ENCODE measurements at regions not wholly inside any gene's neighbourhood (a gene's known extent, or its start where the extent isn't known, plus 50 kb on each side); places are given as distances from the start of the nearest gene placed in this dataset.

- TF ChIP-seq POLR2A (IDR thresholded peaks at IDR 0.05) (no peak), CTCF (IDR thresholded peaks at IDR 0.05) (no peak)
- Histone ChIP-seq H3K4me3 (no peak overlapping the region), H3K36me3 (no peaks in the 10 kb centered on the region), H3K27me3 (no peaks in the 10 kb centered on the region), H3K9me3 (no peaks in the 10 kb centered on the region), H3K4me1 (no peaks in the 10 kb centered on the region), H3K27ac (no peak overlapping the region)
- intact Hi-C loops (cut with DNase I; ENCODE audit: low total_unique reads) = no loop called here
- DNase-seq = no peak
Observed at GRCh38 chr10:60459701-60460457, 70.2 kb upstream of the ANK3 start.

- Histone ChIP-seq H3K4me3 (no peak overlapping the region), H3K4me1 (no peaks in the 10 kb centered on the region), H3K27ac (no peak overlapping the region), H3K9me3 (no peaks in the 10 kb centered on the region), H3K36me3 (no peaks in the 10 kb centered on the region), H3K27me3 (no peaks in the 10 kb centered on the region)
- intact Hi-C loops (cut with DNase I; ENCODE audit: low total_unique reads) = no loop called here
- no peak for TF ChIP-seq CTCF (IDR thresholded peaks at IDR 0.05)
- no peak for TF ChIP-seq POLR2A (IDR thresholded peaks at IDR 0.05)
- no peak for DNase-seq
Observed at GRCh38 chr10:60456053-60456452, 66.4 kb upstream of the ANK3 start.

GRCh38 chr10:60454336-60454735 lies 64.7 kb upstream of the ANK3 start:
- H3K27ac ChIP-seq = no peak overlapping the region
- TF ChIP-seq POLR2A (IDR thresholded peaks at IDR 0.05) (no peak), CTCF (IDR thresholded peaks at IDR 0.05) (no peak)
- intact Hi-C loops (cut with DNase I; ENCODE audit: low total_unique reads) = no loop called here

GRCh38 chr10:60453036-60453435 lies 63.4 kb upstream of the ANK3 start:
- Histone ChIP-seq H3K4me3 (no peak overlapping the region), H3K9me3 (no peaks in the 10 kb centered on the region), H3K36me3 (no peaks in the 10 kb centered on the region), H3K4me1 (no peaks in the 10 kb centered on the region), H3K27ac (no peak overlapping the region), H3K27me3 (no peaks in the 10 kb centered on the region)
- intact Hi-C loops (cut with DNase I; ENCODE audit: low total_unique reads) = no loop called here
- no peak for TF ChIP-seq POLR2A (IDR thresholded peaks at IDR 0.05)
- TF ChIP-seq CTCF (IDR thresholded peaks at IDR 0.05) = no peak
- DNase-seq = no peak

More at GRCh38 chr10:60454336-60454735, 64.7 kb upstream of the ANK3 start:
- no peak for DNase-seq
- no peaks in the 10 kb centered on the region for H3K27me3 ChIP-seq
- H3K36me3 ChIP-seq = no peaks in the 10 kb centered on the region
- H3K4me3 ChIP-seq = no peak overlapping the region
- no peaks in the 10 kb centered on the region for H3K4me1 ChIP-seq
- no peaks in the 10 kb centered on the region for H3K9me3 ChIP-seq

GRCh38 chr10:60450291-60450690 lies 60.6 kb upstream of the ANK3 start:
- H3K36me3 ChIP-seq = no peaks in the 10 kb centered on the region
- H3K27me3 ChIP-seq = no peaks in the 10 kb centered on the region
- no peak overlapping the region for H3K4me3 ChIP-seq
- H3K4me1 ChIP-seq = no peaks in the 10 kb centered on the region
- H3K27ac ChIP-seq = no peak overlapping the region
- no peak for TF ChIP-seq POLR2A (IDR thresholded peaks at IDR 0.05)
- TF ChIP-seq CTCF (IDR thresholded peaks at IDR 0.05) = no peak
- no peak for DNase-seq
- intact Hi-C loops (cut with DNase I; ENCODE audit: low total_unique reads) = no loop called here
- no peaks in the 10 kb centered on the region for H3K9me3 ChIP-seq
